GM19324 (cell line): ENCODE measurements at regions not wholly inside any gene's neighbourhood (a gene's known extent, or its start where the extent isn't known, plus 50 kb on each side); places are given as distances from the start of the nearest gene placed in this dataset.
"Not testable (repeated sequence)": the region's sequence is repeated elsewhere in the genome, so short reads cannot be mapped to it uniquely, and the experiment has no call there.

Source experiments
- ATAC-seq: cut with Tn5 transposase; IDR thresholded peaks from one replicate; pipeline ENCODE4 v1.9.1; 2021; ENCODE audit warnings: mild to moderate bottlenecking, moderate library complexity; ENCODE audit not compliant: unreplicated experiment, low FRiP score

DNA sequence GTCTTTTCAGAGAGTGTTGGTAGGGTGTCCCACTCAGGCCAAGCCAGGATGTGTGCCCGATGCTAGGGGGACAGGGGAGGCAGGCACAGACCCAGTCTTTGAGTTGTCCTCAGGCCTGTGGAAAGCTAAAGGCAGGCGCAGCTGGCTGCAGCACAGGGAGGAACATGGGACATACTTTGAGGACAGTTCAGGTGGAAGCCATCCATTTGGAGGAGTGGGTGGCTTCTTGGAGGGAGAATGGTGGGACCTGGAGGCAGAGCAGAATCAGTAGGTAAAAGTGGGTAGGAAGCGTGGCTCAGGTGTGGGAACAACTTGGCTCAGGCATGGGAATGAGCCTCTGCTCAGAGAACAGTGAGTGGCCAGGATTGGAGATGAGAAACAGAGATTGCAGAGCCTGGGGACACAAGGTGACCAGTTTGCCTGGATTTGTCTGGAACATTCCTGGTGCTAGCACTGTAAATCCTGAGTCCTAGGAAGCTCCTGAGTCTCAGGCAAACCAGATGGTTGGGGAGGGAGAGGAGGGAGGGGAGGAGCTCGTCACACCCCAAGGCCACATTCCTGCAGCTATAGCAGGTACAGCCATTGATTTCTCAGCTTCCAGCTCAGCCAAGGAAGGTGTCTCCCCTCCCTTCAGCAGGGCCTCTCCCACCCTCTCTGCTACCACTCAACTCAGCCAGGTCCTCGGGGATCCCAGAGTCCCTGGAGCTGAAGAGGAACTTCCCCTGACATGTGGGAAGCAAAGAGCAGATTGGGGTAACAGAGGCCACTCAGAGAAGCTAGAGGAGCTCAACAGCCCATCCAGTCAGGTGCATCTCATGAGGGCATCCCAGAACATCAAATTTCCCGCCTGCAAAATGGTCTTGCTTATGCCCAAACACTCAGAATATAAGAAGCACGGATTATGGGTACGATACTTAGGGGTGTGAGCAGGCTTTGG is 65.2 kb upstream of the TINAGL1 start:
- no peak for ATAC-seq

DNA sequence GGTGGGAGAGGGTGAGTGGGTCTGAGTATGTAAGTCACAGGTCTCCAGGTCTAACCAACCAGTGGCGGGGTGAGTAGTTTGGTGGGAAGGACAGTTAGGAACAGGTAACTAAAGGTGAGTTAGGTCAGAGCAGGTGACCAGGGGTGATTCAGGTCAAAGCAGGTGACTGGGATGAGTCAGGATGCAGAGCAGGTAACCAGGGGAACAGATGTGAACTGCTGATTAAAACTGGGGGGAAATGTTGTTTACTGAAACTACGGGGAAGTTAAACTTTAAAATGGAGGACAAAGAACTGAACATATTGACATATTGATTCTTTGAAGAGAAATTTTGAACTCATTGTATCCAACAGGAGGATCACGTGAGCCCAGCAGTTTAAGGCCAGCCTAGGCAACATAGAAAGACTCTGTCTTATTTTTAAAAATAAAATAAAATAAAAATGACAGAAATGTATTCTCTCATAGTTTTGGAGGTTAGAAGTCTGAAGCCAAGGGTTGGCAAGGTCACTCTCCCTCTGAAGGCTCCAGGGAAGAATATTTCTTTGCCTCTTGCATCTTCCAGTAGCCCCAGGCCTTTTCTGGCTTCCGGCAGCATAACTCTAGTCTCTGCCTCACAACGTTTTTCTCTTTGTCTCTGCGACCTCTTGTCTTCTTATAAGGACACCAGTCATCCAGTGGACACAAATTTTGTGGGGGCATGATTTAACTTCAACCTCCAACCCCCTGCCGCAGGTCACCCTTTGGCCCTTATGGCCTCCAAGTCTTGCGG is 64.3 kb upstream of the TINAGL1 start:
- no peak for ATAC-seq

DNA sequence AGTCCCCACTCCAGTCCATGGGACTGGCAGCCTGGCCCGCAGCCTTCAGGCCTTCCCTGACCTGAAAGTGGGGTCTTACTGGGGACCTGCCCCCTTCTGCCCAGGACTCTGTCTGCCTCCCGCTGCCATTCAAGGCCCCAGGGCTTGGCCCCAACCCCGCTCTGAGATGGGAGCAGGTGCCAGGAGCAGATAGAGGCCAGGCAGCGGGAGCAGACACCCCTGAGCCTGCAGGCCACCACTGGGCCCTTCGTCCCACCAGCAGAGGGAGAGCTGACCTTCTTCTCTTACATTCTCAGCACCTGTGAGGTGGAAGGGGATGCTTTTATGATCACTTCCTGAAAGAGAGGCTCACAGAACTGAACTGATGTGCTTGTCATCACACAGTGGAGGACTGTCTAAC is 62.2 kb upstream of the TINAGL1 start:
- no peak for ATAC-seq

DNA sequence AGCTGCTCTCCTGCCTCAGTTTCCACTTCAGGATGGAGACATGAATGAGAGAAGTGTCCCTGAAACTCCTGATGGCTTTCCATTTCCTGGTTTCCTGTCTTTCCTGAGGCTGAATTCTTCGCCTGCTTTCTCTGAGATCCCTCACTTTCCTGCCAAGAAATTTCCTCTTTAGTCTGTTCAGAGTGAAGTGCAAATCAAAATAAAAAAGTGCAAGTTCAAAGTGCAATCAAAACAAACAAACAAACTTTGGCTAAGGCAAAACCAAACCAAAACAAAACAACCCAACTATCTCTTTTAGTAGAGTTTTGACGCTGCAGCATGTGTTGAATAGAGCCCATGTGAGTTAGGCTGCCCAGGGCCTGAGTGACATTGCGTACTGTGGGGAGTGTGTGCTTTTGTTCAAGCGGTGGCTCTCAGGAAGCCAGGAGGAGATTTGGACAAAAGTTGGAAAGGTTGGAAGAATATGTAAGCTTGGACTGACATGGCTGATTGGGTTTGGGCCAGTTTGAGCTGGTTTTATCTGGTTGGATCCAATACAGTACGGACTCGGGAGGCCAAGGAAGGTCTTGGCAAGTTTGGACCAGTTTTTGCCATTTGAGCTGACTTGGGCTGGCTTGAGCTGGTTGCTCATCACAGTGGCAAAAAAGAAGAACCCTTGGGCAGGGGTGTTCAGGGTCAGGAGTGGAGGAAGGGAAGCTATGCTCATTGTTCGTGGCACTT is 61.1 kb upstream of the TINAGL1 start:
- ATAC-seq, result no peak

DNA sequence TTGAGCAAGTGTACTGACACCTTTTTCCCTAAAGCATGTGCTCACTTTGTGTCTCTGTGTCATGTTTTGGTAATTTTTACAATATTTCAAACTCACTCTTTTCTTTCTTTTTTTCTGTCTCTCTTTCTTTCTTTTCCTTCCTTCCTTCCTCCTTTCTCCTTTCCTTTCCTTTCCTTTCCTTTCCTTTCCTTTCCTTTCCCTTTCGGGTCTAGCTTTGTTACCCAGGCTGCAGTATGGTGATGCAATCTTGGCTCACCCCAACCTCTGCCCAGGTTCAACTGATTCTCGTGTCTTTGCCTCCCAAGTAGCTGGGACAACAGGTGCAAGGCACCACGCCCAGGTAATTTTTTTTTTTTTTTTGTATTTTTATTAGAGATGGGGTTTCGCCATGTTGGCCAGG is 60.4 kb upstream of the TINAGL1 start:
- ATAC-seq, result no peak

DNA sequence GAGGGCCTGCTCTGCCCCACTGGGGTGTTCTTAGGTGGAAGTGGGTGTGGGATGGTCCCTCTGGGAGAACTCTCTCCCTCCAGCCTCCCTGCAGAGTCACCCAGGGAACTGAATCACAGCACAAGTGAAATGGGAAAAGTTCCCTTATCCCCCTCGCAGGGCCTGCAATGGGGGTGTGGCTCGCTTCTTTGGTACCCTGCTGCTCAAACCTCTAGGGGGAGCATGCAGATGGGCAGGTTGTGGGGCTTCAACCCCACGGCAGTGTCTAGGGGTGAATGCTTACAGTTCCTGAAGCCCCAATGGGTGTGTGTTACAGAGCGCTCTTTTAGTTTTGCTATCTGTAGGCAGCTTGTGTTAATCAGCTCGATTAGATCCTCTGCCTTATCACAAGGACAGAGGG is 59.0 kb upstream of the TINAGL1 start:
- no peak for ATAC-seq

DNA sequence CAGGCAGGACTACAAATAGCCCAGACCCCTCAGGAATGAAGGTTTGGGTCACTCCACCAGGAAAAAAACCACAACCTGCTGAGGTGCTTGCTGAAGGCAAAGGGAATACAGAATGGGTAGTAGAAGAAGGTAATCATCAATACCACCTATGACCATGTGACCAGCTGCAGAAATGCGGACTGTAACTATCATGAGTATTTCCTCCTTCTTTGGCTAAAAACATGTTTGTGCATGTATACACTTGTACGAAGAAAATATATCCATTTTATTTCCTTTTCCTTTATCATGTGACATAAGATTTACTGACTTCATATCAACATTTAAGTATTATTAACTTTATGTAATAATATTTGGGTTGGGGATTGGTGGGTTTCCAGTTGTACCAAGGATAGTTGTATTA is 58.3 kb upstream of the TINAGL1 start:
- not testable (repeated sequence) for ATAC-seq

DNA sequence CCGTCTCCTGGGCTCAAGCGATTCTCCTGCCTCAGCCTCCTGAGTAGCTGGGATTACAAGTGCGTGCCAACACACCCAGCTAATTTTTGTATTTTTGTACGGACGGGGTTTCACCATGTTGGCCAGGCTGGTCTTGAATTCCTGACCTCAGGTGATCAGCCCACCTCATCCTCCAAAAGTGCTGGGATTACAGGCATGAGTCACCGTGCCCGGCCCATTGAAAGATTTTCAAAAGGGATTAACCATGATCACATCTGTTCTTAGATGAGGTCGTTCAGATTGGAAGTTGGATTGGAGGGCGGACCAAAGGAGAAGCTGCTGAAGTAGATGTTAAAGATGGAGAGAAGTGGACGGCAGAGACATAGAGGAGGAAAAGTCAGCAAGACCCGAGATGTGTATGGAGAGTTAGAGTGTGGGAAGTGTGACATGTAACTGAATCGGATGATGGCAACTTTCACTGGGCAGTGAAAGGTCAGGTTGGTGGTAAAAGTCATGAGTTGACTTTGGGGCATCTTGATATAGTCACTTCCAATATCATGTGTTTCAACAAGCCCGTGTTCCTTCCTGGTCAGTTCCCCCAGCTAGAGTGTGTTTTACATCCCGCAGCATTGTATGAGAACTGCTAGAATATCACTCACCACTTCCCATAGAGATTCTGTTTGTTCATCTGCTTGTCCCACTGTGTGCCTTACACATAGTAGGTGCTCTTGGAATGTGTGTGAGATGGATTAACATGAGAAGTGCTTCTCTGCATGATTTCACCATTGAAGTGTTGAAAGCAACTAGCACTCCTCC is 54.4 kb upstream of the TINAGL1 start:
- no peak for ATAC-seq

DNA sequence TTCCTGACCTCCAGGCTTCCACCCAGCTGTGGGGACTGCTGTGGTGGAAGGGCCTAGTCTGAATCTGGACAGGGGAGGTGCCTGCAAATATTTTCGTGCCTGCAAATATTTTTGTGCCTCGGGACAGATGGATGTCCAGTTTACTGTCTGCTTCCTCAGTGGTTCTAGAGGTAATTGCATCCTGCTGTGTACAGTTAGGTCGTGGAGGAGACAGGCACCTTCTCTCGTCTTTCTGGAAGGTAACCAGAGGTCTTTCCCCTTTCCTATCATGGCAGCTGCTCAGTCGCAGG is 53.8 kb upstream of the TINAGL1 start:
- ATAC-seq, result no peak

DNA sequence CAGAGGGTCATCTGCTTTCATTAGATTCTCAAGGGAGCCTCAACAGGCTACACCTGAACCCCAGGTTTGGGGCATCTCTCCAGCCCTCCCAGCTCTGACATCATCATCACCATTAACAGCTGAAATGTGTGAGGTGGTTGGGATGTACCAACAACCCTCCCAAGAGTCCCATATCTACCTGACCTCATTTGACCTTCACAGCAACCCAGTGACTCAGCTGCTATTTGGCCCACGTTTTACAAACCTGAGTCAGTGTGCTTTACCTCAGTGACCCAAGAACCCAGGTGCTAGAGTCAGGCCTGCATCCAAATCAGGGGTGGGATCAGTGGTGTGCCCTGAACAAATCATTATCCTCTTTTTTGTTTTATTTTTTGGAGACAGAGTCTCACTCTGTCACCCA is 53.3 kb upstream of the TINAGL1 start:
- no peak for ATAC-seq

DNA sequence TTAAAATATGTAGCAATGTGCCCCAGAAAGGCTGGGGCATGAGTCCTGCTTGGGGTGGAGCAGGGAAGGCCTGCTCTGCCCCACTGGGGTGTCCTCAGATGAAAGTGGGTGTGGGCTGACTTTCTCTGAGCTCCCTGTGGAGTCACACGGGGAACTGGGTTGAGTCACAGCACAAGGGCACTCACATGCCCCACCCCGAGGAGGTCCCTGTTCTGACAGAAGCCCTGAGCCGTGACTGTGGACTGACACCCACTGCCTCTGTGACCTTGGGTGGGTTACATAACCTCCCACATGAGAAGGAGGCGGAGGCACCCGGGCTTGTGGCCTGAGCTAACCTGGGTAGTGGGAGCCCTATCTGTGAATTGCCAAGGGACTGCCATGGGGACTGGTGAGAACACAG is 52.5 kb upstream of the TINAGL1 start:
- no peak for ATAC-seq

DNA sequence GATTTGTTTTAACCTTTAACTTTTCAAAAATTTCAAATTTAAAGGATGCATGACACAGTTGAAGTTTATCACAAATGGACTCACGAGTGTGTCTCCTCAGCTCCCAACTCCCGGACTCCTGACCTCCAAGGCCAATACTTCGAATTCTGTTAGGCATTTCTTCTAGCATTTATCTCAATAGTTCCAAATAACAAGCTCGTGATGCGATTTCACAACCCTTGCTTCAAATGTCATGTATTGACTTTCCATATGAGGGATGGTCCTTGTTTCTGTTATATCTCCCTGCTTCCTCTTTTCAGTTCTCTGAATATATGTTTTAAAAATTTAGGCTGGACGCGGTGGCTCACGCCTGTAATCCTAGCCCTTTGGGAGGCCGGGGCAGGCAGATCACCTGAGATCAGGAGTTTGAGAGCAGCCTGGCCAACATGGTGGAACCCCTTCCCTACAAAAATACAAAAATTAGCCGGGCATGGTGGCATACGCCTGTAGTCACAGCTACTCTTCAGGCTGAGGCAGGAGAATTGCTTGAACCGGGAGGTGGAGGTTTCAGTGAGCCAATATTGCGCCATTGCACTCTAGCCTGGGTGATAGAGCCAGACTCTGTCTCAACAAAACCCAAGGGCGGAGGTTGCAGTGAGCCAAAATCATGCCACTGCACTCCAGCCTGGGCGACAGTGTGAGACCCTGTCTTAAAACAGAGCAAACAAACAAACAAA is 52.0 kb upstream of the TINAGL1 start:
- no peak for ATAC-seq
